ENCODE measurements at regions not wholly inside any gene's neighbourhood (a gene's known extent, or its start where the extent isn't known, plus 50 kb on each side); places are given as distances from the start of the nearest gene placed in this dataset.

GRCh38 chr10:43972976-43973647, 324.4 kb upstream of the ZNF32 start:
- Histone ChIP-seq H3K4me3 (ENCODE audit: low read depth in 2 of 2, low read length in 1 of 2) (no peak overlapping the region), H3K4me1 (ENCODE audit: control insufficient read depth in 1 of 2, insufficient read depth in 2 of 2, low read depth in 1 of 2, low read length in 1 of 2) (no peaks in the 10 kb centered on the region; a peak in 1 of 4 replicates), H3K36me3 (replicated peaks in 1 of 2; ENCODE audit: control insufficient read depth in 1 of 2, insufficient read depth in 2 of 2, low read length in 1 of 2) (no peaks in the 10 kb centered on the region), H4K20me1 (ENCODE audit: insufficient read depth) (no peaks in the 10 kb centered on the region), H3K4me2 (no peak overlapping the region), H3K9me2 (no peaks in the 10 kb centered on the region), H3K27me3 (ENCODE audit: insufficient read depth) (no peaks in the 10 kb centered on the region), H3K27ac (ENCODE audit: low read depth in 2 of 2, low read length in 1 of 2) (no peak overlapping the region), H3F3A (replicated peaks; ENCODE audit: insufficient read depth) (no peaks in the 10 kb centered on the region), H2AFZ (ENCODE audit: low read depth) (no peak overlapping the region), H3K9me3 (no peaks in the 10 kb centered on the region), H3K9ac (no peak overlapping the region), H3K79me2 (ENCODE audit: insufficient read depth) (no peaks in the 10 kb centered on the region)
- CTCF ChIA-PET, result interaction anchor here (1.0 kb wide), 1 partner anchor 283 kb away, joined by 3 read pairs; no protein-coding TSS in a partner anchor
- no peak for DNase-seq
- TF ChIP-seq PBX3 (IDR thresholded peaks at IDR 0.05) (no peak), FOXM1 (IDR thresholded peaks at IDR 0.05; ENCODE audit: low read depth) (no peak), TCF12 (IDR thresholded peaks at IDR 0.05) (no peak), RCOR1 (IDR thresholded peaks at IDR 0.05; ENCODE audit: low read length) (no peak), GATA2 (CRISPR knock-in tag; IDR thresholded peaks at IDR 0.05) (no peak), FOXJ3 (CRISPR knock-in tag; IDR thresholded peaks at IDR 0.05) (no peak), SMC3 (IDR thresholded peaks at IDR 0.05; ENCODE audit: low read depth, low read length) (no peak), USF1 (IDR thresholded peaks at IDR 0.05; ENCODE audit: borderline replicate concordance, low read depth) (no peak), REST (IDR thresholded peaks at IDR 0.05; ENCODE audit: low read depth, low read length) (no peak), CTCF (IDR thresholded peaks at IDR 0.05) (no peak), TEAD4 (IDR thresholded peaks at IDR 0.05; ENCODE audit: borderline replicate concordance, insufficient read depth) (no peak), CHD2 (IDR thresholded peaks at IDR 0.05; ENCODE audit: low read length, partially characterized antibody) (no peak)
- TF ChIP-seq, protein P1, sequence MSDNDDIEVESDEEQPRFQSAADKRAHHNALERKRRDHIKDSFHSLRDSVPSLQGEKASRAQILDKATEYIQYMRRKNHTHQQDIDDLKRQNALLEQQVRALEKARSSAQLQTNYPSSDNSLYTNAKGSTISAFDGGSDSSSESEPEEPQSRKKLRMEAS (IDR thresholded peaks at IDR 0.05; ENCODE audit: low read depth), result no peak
- POLR2A ChIA-PET, result no interaction called here
- 44% methylated on average over 10 of the region's 10 CpGs for WGBS (ENCODE audit: low lambda C conversion rate)
